ENCODE measurements at regions not wholly inside any gene's neighbourhood (a gene's known extent, or its start where the extent isn't known, plus 50 kb on each side); places are given as distances from the start of the nearest gene placed in this dataset.
"Not testable (repeated sequence)": the region's sequence is repeated elsewhere in the genome, so short reads cannot be mapped to it uniquely, and the experiment has no call there.

GRCh38 chr14:71452539-71452938, 479.7 kb upstream of the RGS6 start:
- Mint-ChIP-seq H3K4me1 (ENCODE audit: low read depth) (peaks cover 20% of the 10 kb centered on the region), H3K27ac (no peak overlapping the region), H3K4me3 (no peak overlapping the region), H3K27me3 (no peaks in the 10 kb centered on the region), H3K9me3 (ENCODE audit: low read depth) (peaks cover 4% of the 10 kb centered on the region), H3K36me3 (peaks cover 10% of the 10 kb centered on the region)

GRCh38 chr14:71452987-71453386, 479.2 kb upstream of the RGS6 start:
- Mint-ChIP-seq H3K4me1 (ENCODE audit: low read depth) (peaks cover 20% of the 10 kb centered on the region), H3K4me3 (no peak overlapping the region), H3K36me3 (peaks cover 10% of the 10 kb centered on the region), H3K27me3 (no peaks in the 10 kb centered on the region), H3K9me3 (ENCODE audit: low read depth) (peaks cover 4% of the 10 kb centered on the region), H3K27ac (no peak overlapping the region)

- H3K27ac Mint-ChIP-seq: no peak overlapping the region
- H3K4me3 Mint-ChIP-seq: no peak overlapping the region
- peaks cover 10% of the 10 kb centered on the region for H3K36me3 Mint-ChIP-seq
- peaks cover 4% of the 10 kb centered on the region for H3K9me3 Mint-ChIP-seq (ENCODE audit: low read depth)
- H3K4me1 Mint-ChIP-seq (ENCODE audit: low read depth): peaks cover 17% of the 10 kb centered on the region
- no peaks in the 10 kb centered on the region for H3K27me3 Mint-ChIP-seq
Measured at GRCh38 chr14:71454010-71454409, 478.2 kb upstream of the RGS6 start.

DNA sequence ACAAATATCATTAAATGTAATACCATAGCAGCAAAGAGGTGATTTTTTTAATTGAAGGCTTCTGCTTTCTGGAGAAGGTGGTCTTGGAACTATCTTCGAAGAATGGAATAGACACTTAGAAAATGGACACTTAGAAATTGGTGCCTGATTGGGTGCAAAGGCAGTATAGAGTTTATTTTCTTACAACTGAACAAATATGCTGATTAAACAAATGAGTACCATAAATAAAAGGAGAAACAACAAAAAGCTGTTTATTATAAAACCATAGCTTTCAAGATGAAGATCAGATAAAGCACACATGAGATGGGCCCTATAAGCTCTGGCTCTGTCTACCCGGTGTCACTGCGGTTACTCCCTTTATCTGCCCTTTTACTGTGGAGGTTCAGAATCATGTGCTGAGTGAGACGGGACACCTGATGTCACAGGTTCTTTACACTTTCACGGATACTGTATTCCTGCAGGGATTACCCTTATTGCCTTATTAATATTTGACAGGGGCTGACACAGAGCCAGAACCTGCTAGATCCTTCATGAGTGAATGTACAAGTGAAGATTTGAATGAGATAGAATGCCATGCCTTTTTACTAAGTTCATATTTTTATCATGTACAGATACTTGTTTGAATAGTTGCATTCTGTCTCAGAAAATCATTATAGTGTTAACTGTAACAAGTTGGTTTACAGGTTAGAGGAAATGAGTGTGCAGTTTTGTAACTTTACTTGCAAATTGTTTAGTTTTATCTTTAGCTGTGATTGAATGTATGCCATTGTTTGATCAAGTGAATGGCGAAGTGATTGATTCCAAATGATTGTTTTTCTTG, 477.5 kb upstream of the RGS6 start:
- H3K4me1 Mint-ChIP-seq (ENCODE audit: low read depth): peaks cover 15% of the 10 kb centered on the region
- peaks cover 14% of the 10 kb centered on the region for H3K36me3 Mint-ChIP-seq
- H3K27me3 Mint-ChIP-seq: no peaks in the 10 kb centered on the region
- H3K9me3 Mint-ChIP-seq (ENCODE audit: low read depth): peaks cover 4% of the 10 kb centered on the region
- H3K4me3 Mint-ChIP-seq: no peak overlapping the region
- H3K27ac Mint-ChIP-seq: no peak overlapping the region

- no peak overlapping the region for H3K4me3 Mint-ChIP-seq
- no peaks in the 10 kb centered on the region for H3K27me3 Mint-ChIP-seq
- H3K36me3 Mint-ChIP-seq: peaks cover 28% of the 10 kb centered on the region
- no peak overlapping the region for H3K27ac Mint-ChIP-seq
- H3K9me3 Mint-ChIP-seq (ENCODE audit: low read depth): peaks cover 4% of the 10 kb centered on the region
- H3K4me1 Mint-ChIP-seq (ENCODE audit: low read depth): peaks cover 2% of the 10 kb centered on the region
Measured at GRCh38 chr14:71460091-71460490, 472.1 kb upstream of the RGS6 start.

GRCh38 chr14:71461617-71462016, 470.6 kb upstream of the RGS6 start:
- H3K27me3 Mint-ChIP-seq; H3K27ac Mint-ChIP-seq; H3K4me1 Mint-ChIP-seq (ENCODE audit: low read depth); H3K9me3 Mint-ChIP-seq (ENCODE audit: low read depth); H3K4me3 Mint-ChIP-seq: not testable (repeated sequence)
- H3K36me3 Mint-ChIP-seq: peaks cover 32% of the 10 kb centered on the region

DNA sequence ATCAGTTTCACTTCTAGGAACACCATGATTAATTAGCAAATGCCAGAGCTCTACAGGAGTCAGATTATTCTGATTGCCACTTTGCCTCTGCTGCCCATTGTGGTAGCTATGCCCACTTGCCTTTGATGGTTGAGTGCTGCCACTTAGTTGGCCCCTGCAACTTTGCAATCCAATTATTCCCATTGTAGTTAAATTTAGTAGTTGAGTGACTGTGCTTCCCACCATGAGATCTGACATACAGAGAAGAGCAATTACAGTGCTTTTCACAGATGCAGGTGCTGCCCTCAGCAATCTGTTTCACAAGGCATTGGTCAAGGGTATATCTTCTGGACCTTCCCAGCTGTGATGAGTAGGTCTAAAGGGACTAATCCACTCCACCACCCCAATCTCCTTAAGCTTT, 468.4 kb upstream of the RGS6 start:
- Mint-ChIP-seq H3K36me3 (peaks cover 34% of the 10 kb centered on the region), H3K4me1 (ENCODE audit: low read depth) (peaks cover 2% of the 10 kb centered on the region), H3K4me3 (no peak overlapping the region), H3K27ac (no peak overlapping the region), H3K27me3 (no peaks in the 10 kb centered on the region), H3K9me3 (ENCODE audit: low read depth) (peaks cover 4% of the 10 kb centered on the region)

DNA sequence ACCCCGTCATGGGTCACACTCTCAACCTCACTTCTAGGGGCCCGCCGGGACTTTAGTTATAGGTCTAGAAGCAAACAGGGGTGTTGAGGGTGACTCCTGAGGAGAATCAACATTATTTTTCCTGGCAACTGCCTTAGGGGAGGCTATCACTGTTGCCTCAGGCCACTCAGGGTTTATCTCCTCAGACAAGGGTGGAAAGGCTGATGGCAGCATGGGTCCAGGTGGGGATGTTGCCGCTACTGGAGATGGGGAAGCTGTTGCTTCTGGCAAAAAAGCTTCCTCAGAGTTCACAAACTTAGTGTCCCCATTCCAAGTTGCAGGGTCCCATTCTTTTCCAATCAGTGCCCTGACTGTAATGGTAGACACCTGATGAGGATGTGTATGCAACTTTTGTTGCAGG, 467.4 kb upstream of the RGS6 start:
- Mint-ChIP-seq H3K4me3 (no peak overlapping the region), H3K4me1 (ENCODE audit: low read depth) (peaks cover 6% of the 10 kb centered on the region), H3K36me3 (peaks cover 28% of the 10 kb centered on the region), H3K27me3 (no peaks in the 10 kb centered on the region), H3K27ac (no peak overlapping the region), H3K9me3 (ENCODE audit: low read depth) (peaks cover 4% of the 10 kb centered on the region)

GRCh38 chr14:71465316-71465715, 466.9 kb upstream of the RGS6 start:
- H3K36me3 Mint-ChIP-seq: peaks cover 24% of the 10 kb centered on the region
- H3K27ac Mint-ChIP-seq: no peak overlapping the region
- peaks cover 7% of the 10 kb centered on the region for H3K4me1 Mint-ChIP-seq (ENCODE audit: low read depth)
- no peaks in the 10 kb centered on the region for H3K27me3 Mint-ChIP-seq
- H3K9me3 Mint-ChIP-seq (ENCODE audit: low read depth): peaks cover 4% of the 10 kb centered on the region
- H3K4me3 Mint-ChIP-seq: no peak overlapping the region

GRCh38 chr14:71466251-71466650, 466.0 kb upstream of the RGS6 start:
- H3K27ac Mint-ChIP-seq: no peak overlapping the region
- peaks cover 24% of the 10 kb centered on the region for H3K36me3 Mint-ChIP-seq
- no peaks in the 10 kb centered on the region for H3K27me3 Mint-ChIP-seq
- peaks cover 10% of the 10 kb centered on the region for H3K4me1 Mint-ChIP-seq (ENCODE audit: low read depth)
- H3K9me3 Mint-ChIP-seq (ENCODE audit: low read depth): peaks cover 4% of the 10 kb centered on the region
- no peak overlapping the region for H3K4me3 Mint-ChIP-seq

DNA sequence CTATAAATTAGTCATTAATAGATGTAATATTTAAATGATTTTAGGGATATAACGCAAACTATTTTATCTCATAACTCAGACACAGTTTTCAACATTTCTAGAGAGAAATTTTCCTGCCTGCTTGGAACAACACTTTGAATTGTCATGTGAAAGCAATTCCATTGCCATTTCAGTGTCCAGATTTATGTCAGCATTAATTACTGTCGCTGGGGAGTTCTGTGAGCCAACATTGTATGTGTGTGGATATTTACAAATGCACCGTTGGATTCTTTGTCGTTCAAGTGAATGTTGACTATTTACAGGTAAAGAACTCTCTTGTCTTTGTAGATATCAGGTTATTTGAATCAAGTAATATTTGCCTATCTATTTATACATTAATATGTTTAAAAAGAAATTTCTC, 465.3 kb upstream of the RGS6 start:
- peaks cover 4% of the 10 kb centered on the region for H3K9me3 Mint-ChIP-seq (ENCODE audit: low read depth)
- H3K4me1 Mint-ChIP-seq (ENCODE audit: low read depth): peaks cover 17% of the 10 kb centered on the region
- H3K27ac Mint-ChIP-seq: no peak overlapping the region
- H3K27me3 Mint-ChIP-seq: no peaks in the 10 kb centered on the region
- H3K4me3 Mint-ChIP-seq: no peak overlapping the region
- peaks cover 21% of the 10 kb centered on the region for H3K36me3 Mint-ChIP-seq

DNA sequence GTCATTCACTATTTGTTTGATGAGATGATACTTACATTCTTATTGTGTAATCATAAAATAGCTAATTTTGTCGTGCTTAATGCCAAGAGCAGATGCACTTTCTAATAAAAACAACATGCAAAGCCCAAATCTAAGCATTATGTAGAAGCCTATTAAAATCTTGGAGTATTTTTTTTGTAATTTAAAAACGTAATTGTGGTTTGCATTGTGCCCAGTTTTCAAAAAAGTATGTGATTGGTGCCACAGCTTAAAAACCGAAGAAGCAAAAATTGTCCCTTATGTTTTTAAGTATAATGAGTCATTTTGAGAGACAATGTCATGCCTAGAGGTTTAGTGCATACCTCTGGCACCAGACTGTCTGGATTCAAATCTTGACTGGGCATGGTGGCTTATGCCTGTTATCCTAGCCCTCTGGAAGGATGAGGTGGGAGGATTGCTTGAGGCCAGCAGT, 464.8 kb upstream of the RGS6 start:
- H3K27ac Mint-ChIP-seq: no peak overlapping the region
- H3K9me3 Mint-ChIP-seq (ENCODE audit: low read depth): peaks cover 4% of the 10 kb centered on the region
- peaks cover 21% of the 10 kb centered on the region for H3K4me1 Mint-ChIP-seq (ENCODE audit: low read depth)
- peaks cover 21% of the 10 kb centered on the region for H3K36me3 Mint-ChIP-seq
- no peak overlapping the region for H3K4me3 Mint-ChIP-seq
- no peaks in the 10 kb centered on the region for H3K27me3 Mint-ChIP-seq

- peaks cover 29% of the 10 kb centered on the region for H3K4me1 Mint-ChIP-seq (ENCODE audit: low read depth)
- H3K4me3 Mint-ChIP-seq: no peak overlapping the region
- H3K27me3 Mint-ChIP-seq: no peaks in the 10 kb centered on the region
- H3K36me3 Mint-ChIP-seq: peaks cover 17% of the 10 kb centered on the region
- no peak overlapping the region for H3K27ac Mint-ChIP-seq
- H3K9me3 Mint-ChIP-seq (ENCODE audit: low read depth): peaks cover 3% of the 10 kb centered on the region
Measured at GRCh38 chr14:71468701-71469100, 463.5 kb upstream of the RGS6 start.

GRCh38 chr14:71469643-71470335, 462.4 kb upstream of the RGS6 start:
- peak overlapping the region; percentile 4 for H3K27ac Mint-ChIP-seq
- H3K4me1 Mint-ChIP-seq (ENCODE audit: low read depth): peaks cover 35% of the 10 kb centered on the region
- H3K4me3 Mint-ChIP-seq: no peak overlapping the region
- peaks cover 17% of the 10 kb centered on the region for H3K36me3 Mint-ChIP-seq
- H3K9me3 Mint-ChIP-seq (ENCODE audit: low read depth): no peaks in the 10 kb centered on the region
- H3K27me3 Mint-ChIP-seq: no peaks in the 10 kb centered on the region

GRCh38 chr14:71471634-71472355, 460.4 kb upstream of the RGS6 start:
- Mint-ChIP-seq H3K36me3 (peaks cover 15% of the 10 kb centered on the region), H3K27ac (peak overlapping the region; percentile 38), H3K9me3 (ENCODE audit: low read depth) (no peaks in the 10 kb centered on the region), H3K4me1 (ENCODE audit: low read depth) (peaks cover 49% of the 10 kb centered on the region), H3K4me3 (no peak overlapping the region), H3K27me3 (no peaks in the 10 kb centered on the region)
